CD14-positive monocyte (primary cell): ENCODE measurements at regions not wholly inside any gene's neighbourhood (a gene's known extent, or its start where the extent isn't known, plus 50 kb on each side); places are given as distances from the start of the nearest gene placed in this dataset.

ENCODE experiments used
- DNase-seq, 3 donors: peaks; one replicate each; pipeline ENCODE4 v3.0.0-alpha.2; 2011 to 2022
- H2AFZ ChIP-seq: 2 replicates; pipeline ENCODE4 v1.6.0; 2012; ENCODE audit warnings: mild to moderate bottlenecking, low read depth, low read length, inconsistent platforms; ENCODE audit not compliant: insufficient read depth, poor library complexity, severe bottlenecking
- H3K27ac ChIP-seq, 2 donors: 1 replicate in 1 of 2; 2 replicates in 1 of 2; pipeline ENCODE4 v1.5.1; 2012 to 2013; ENCODE audit warnings: low read length in 2 of 2, control low read depth in 1 of 2, inconsistent platforms in 1 of 2, low read depth in 1 of 2, mild to moderate bottlenecking in 1 of 2
- H3K27me3 ChIP-seq, 2 donors: one replicate each; pipeline versions ENCODE4 v1.6.0 to v1.6.1; 2011 to 2013; ENCODE audit warnings: low read length in 2 of 2; ENCODE audit not compliant: control insufficient read depth in 2 of 2, insufficient read depth in 2 of 2
- H3K36me3 ChIP-seq, 2 donors: replicated peaks in 1 of 2; 1 replicate in 1 of 2; 2 replicates in 1 of 2; pipeline versions ENCODE4 v1.5.1 to v1.6.1; 2012 to 2013; ENCODE audit warnings: low read length in 2 of 2, control low read depth in 1 of 2, inconsistent platforms in 1 of 2, mild to moderate bottlenecking in 1 of 2; ENCODE audit not compliant: insufficient read depth in 2 of 2, control insufficient read depth in 1 of 2
- H3K4me1 ChIP-seq, 2 donors: 1 replicate in 1 of 2; 2 replicates in 1 of 2; pipeline versions ENCODE4 v1.5.1 to v1.6.1; 2012 to 2013; ENCODE audit warnings: low read length in 2 of 2, control low read depth in 1 of 2, inconsistent platforms in 1 of 2, mild to moderate bottlenecking in 1 of 2, moderate library complexity in 1 of 2; ENCODE audit not compliant: insufficient read depth in 2 of 2, control insufficient read depth in 1 of 2
- H3K4me2 ChIP-seq: replicated peaks from 2 replicates; pipeline ENCODE3; 2012; ENCODE audit warnings: low read length, moderate library complexity, mild to moderate bottlenecking; ENCODE audit not compliant: poor library complexity, severe bottlenecking; ENCODE audit errors: extremely low read depth
- H3K4me3 ChIP-seq, 3 experiments: fragments of 200-600 bp in 1 of 3; sonication (generic) in 1 of 3; replicated peaks in 1 of 3; 1 replicate in 2 of 3; 2 replicates in 1 of 3; pipeline ENCODE4 v1.5.1; 2011 to 2013; ENCODE audit warnings: low read length in 3 of 3, mild to moderate bottlenecking in 3 of 3, control low read depth in 2 of 3, low read depth in 2 of 3, inconsistent platforms in 1 of 3, moderate library complexity in 1 of 3
- H3K79me2 ChIP-seq: 2 replicates; pipeline ENCODE4 v1.6.0; 2012; ENCODE audit warnings: mild to moderate bottlenecking, control low read depth, inconsistent platforms, low read length, moderate library complexity; ENCODE audit not compliant: insufficient read depth
- H3K9ac ChIP-seq: 2 replicates; pipeline ENCODE4 v1.6.0; 2017; ENCODE audit warnings: low read length, mild to moderate bottlenecking; ENCODE audit not compliant: insufficient read depth, poor library complexity, severe bottlenecking
- H3K9me3 ChIP-seq, 2 donors: replicated peaks in 1 of 2; 1 replicate in 1 of 2; 2 replicates in 1 of 2; pipeline versions ENCODE4 v1.5.1 to v1.6.1; 2012 to 2013; ENCODE audit warnings: low read length in 2 of 2, control low read depth in 1 of 2; ENCODE audit not compliant: control insufficient read depth in 1 of 2, insufficient read depth in 1 of 2
- H4K20me1 ChIP-seq: 2 replicates; pipeline ENCODE4 v1.6.0; 2012; ENCODE audit warnings: mild to moderate bottlenecking, low read length, control low read depth, moderate library complexity; ENCODE audit not compliant: insufficient read depth
- H3K27ac Mint-ChIP-seq, 7 donors: one replicate each; pipeline ENCODE4 v1.8.0; 2020; ENCODE audit warnings: mild to moderate bottlenecking in 7 of 7, mixed read lengths in 7 of 7, moderate library complexity in 6 of 7, inconsistent platforms in 2 of 7
- H3K27me3 Mint-ChIP-seq, 3 donors: one replicate each; pipeline ENCODE4 v1.8.0; 2021 to 2022; ENCODE audit warnings: low read depth in 3 of 3, mild to moderate bottlenecking in 3 of 3, mixed read lengths in 3 of 3, moderate library complexity in 3 of 3, inconsistent platforms in 1 of 3
- H3K36me3 Mint-ChIP-seq, 2 donors: one replicate each; pipeline ENCODE4 v1.8.0; 2020; ENCODE audit warnings: mixed read lengths in 2 of 2, inconsistent platforms in 1 of 2, mild to moderate bottlenecking in 1 of 2
- H3K4me1 Mint-ChIP-seq: one replicate; pipeline ENCODE4 v1.8.0; 2020; ENCODE audit warnings: mild to moderate bottlenecking, mixed read lengths
- H3K4me3 Mint-ChIP-seq, 2 donors: one replicate each; pipeline ENCODE4 v1.8.0; 2020; ENCODE audit warnings: mild to moderate bottlenecking in 2 of 2, mixed read lengths in 2 of 2, moderate library complexity in 1 of 2
- H3K9me3 Mint-ChIP-seq, 7 donors: one replicate each; pipeline ENCODE4 v1.8.0; 2020 to 2022; ENCODE audit warnings: mixed read lengths in 7 of 7, mild to moderate bottlenecking in 6 of 7, moderate library complexity in 6 of 7, inconsistent platforms in 2 of 7
- WGBS: methylation state at CpG from one replicate; pipeline ENCODE4 v1.1.5; 2013; ENCODE audit warnings: missing lambda C conversion rate; ENCODE audit not compliant: insufficient coverage; 5-methylcytosine and 5-hydroxymethylcytosine counted together
- intact Hi-C, 2 donors: fragments of 100-400 bp; cut with micrococcal nuclease; formaldehyde crosslinking; loops; one replicate each; pipeline versions ENCODE4 v1.15.0 to v1.15.1; 2023
- TF ChIP-seq, protein P1 (sequence below): fragments of 200-600 bp; IDR thresholded peaks from one replicate; pipeline ENCODE4 v1.8.0; 2022; ENCODE audit warnings: antibody characterized with exemption, mild to moderate bottlenecking

DNA sequence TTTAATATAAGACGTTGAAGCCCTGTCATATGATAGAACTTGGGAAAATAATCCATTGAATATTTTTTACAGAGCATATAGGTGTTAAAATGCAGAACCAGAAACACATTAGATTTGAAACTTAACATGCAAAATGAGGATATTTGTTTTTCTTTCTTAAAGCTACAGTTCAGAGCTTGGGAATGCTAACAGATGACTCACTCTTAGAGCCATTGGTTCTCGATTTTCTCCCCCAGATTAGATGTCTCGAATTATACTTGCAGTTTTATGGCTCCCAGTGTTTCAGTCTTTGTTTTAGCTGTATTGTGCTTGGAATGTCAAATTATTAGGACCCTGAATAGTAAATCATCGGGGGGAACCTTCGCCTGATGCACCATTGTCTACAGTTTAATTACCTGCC lies 575.7 kb upstream of the ZP4 start:
- Mint-ChIP-seq H3K4me3 (no peak overlapping the region), H3K4me1 (no peaks in the 10 kb centered on the region), H3K27ac (no peak overlapping the region), H3K36me3 (no peaks in the 10 kb centered on the region), H3K9me3 (peaks cover 0 to 5% (median 3%) of the 10 kb centered on the region in 7 donors), H3K27me3 (peaks cover 0 to 5% (median 1%) of the 10 kb centered on the region in 3 donors)
- no peaks in the 10 kb centered on the region for H3K79me2 ChIP-seq
- no peak overlapping the region for H3K9ac ChIP-seq
- no peak overlapping the region for H3K4me2 ChIP-seq
- no peaks in the 10 kb centered on the region for H3K36me3 ChIP-seq
- no peaks in the 10 kb centered on the region for H3K27me3 ChIP-seq
- no peak overlapping the region for H3K4me3 ChIP-seq
- no peaks in the 10 kb centered on the region for H3K9me3 ChIP-seq
- no peaks in the 10 kb centered on the region for H3K4me1 ChIP-seq
- intact Hi-C loops: no loop called here
- H4K20me1 ChIP-seq: no peaks in the 10 kb centered on the region
- no CpG with 5 or more reads among the region's 5 CpGs for WGBS
- no peak overlapping the region for H2AFZ ChIP-seq
- H3K27ac ChIP-seq: no peak overlapping the region
- DNase-seq: no peak
- TF ChIP-seq, protein P1, sequence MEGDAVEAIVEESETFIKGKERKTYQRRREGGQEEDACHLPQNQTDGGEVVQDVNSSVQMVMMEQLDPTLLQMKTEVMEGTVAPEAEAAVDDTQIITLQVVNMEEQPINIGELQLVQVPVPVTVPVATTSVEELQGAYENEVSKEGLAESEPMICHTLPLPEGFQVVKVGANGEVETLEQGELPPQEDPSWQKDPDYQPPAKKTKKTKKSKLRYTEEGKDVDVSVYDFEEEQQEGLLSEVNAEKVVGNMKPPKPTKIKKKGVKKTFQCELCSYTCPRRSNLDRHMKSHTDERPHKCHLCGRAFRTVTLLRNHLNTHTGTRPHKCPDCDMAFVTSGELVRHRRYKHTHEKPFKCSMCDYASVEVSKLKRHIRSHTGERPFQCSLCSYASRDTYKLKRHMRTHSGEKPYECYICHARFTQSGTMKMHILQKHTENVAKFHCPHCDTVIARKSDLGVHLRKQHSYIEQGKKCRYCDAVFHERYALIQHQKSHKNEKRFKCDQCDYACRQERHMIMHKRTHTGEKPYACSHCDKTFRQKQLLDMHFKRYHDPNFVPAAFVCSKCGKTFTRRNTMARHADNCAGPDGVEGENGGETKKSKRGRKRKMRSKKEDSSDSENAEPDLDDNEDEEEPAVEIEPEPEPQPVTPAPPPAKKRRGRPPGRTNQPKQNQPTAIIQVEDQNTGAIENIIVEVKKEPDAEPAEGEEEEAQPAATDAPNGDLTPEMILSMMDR: no peak

DNA sequence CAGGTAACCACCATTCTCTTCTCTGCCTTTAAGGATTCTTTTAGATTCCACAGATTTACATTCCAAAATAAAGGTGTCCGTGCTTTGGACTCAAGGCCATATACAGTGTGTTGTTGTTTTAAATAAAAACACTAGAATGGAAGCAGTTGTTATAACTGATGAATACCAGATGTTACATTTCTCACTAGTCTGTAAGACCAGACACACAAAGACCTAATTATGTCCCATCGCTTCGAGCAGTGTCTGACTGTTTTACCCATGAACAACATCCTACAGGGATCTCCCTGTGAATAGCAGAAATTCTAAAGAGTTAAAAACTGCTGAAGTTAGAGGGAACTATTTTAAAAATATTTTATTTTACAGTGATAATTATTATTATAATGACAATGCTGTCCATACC lies 574.7 kb upstream of the ZP4 start:
- Histone ChIP-seq H3K4me3 (no peak overlapping the region), H3K4me1 (no peaks in the 10 kb centered on the region), H3K27me3 (no peaks in the 10 kb centered on the region), H3K4me2 (no peak overlapping the region), H4K20me1 (no peaks in the 10 kb centered on the region), H3K27ac (no peak overlapping the region), H3K36me3 (no peaks in the 10 kb centered on the region), H3K9ac (no peak overlapping the region), H3K79me2 (no peaks in the 10 kb centered on the region), H3K9me3 (no peaks in the 10 kb centered on the region), H2AFZ (no peak overlapping the region)
- no peak for DNase-seq
- no CpG with 5 or more reads among the region's 3 CpGs for WGBS
- Mint-ChIP-seq H3K4me3 (no peak overlapping the region), H3K4me1 (no peaks in the 10 kb centered on the region), H3K36me3 (no peaks in the 10 kb centered on the region), H3K9me3 (peaks cover 0 to 6% (median 3%) of the 10 kb centered on the region in 7 donors), H3K27me3 (peaks cover 0 to 5% (median 1%) of the 10 kb centered on the region in 3 donors), H3K27ac (no peak overlapping the region)
- intact Hi-C loops: no loop called here
- TF ChIP-seq, protein P1: no peak
